ENCODE measurements at regions not wholly inside any gene's neighbourhood (a gene's known extent, or its start where the extent isn't known, plus 50 kb on each side); places are given as distances from the start of the nearest gene placed in this dataset.

GRCh38 chr13:55661505-55661904, 1479.2 kb upstream of the PRR20A start:
- Histone ChIP-seq H2AFZ (ENCODE audit: low read depth, low read length) (no peak overlapping the region), H3F3A (ENCODE audit: insufficient read depth, low read length, poor library complexity, severe bottlenecking) (no peaks in the 10 kb centered on the region), H4K20me1 (ENCODE audit: insufficient read depth) (no peaks in the 10 kb centered on the region), H3K9me2 (ENCODE audit: insufficient read depth, low read length) (no peaks in the 10 kb centered on the region), H3K9me3 (ENCODE audit: low read length) (no peaks in the 10 kb centered on the region), H3K36me3 (ENCODE audit: insufficient read depth, low read length) (no peaks in the 10 kb centered on the region), H3K9ac (ENCODE audit: low read length) (no peak overlapping the region), H3K27ac (ENCODE audit: low read length) (no peak overlapping the region), H3K27me3 (ENCODE audit: insufficient read depth, low read depth, low read length) (no peaks in the 10 kb centered on the region), H3K79me2 (replicated peaks; ENCODE audit: insufficient read depth, low read length) (no peaks in the 10 kb centered on the region), H3K4me2 (ENCODE audit: low read length) (no peak overlapping the region), H3K4me3 (ENCODE audit: low read length) (no peak overlapping the region)
- TF ChIP-seq POLR2AphosphoS5 (IDR thresholded peaks at IDR 0.05) = no peak
- TF ChIP-seq TAF1 (IDR thresholded peaks at IDR 0.05; ENCODE audit: low read depth) = no peak
- no peak for TF ChIP-seq RAD21 (conservative IDR thresholded peaks at IDR 0.05)
- TF ChIP-seq MXI1 (conservative IDR thresholded peaks at IDR 0.05; ENCODE audit: poor library complexity, severe bottlenecking) = no peak
- no peak for TF ChIP-seq EZH2 (IDR thresholded peaks at IDR 0.05; ENCODE audit: borderline replicate concordance, insufficient read depth, low read length, poor library complexity, severe bottlenecking)
- TF ChIP-seq EP300 (conservative IDR thresholded peaks at IDR 0.05; ENCODE audit: poor library complexity, severe bottlenecking) = no peak
- TF ChIP-seq CTCF (IDR thresholded peaks at IDR 0.05; ENCODE audit: poor library complexity, severe bottlenecking) = no peak
- no peak for TF ChIP-seq REST (IDR thresholded peaks at IDR 0.05; ENCODE audit: borderline replicate concordance)
- TF ChIP-seq SMC3 (conservative IDR thresholded peaks at IDR 0.05; ENCODE audit: poor library complexity) = no peak

- H3K9me2 ChIP-seq (ENCODE audit: insufficient read depth, low read length) = no peaks in the 10 kb centered on the region
- no peaks in the 10 kb centered on the region for H3F3A ChIP-seq (ENCODE audit: insufficient read depth, low read length, poor library complexity, severe bottlenecking)
- H3K79me2 ChIP-seq (replicated peaks; ENCODE audit: insufficient read depth, low read length) = no peaks in the 10 kb centered on the region
- no peaks in the 10 kb centered on the region for H3K9me3 ChIP-seq (ENCODE audit: low read length)
- no peak overlapping the region for H3K4me2 ChIP-seq (ENCODE audit: low read length)
- no peak overlapping the region for H3K4me3 ChIP-seq (ENCODE audit: low read length)
- H3K36me3 ChIP-seq (ENCODE audit: insufficient read depth, low read length) = no peaks in the 10 kb centered on the region
- H2AFZ ChIP-seq (ENCODE audit: low read depth, low read length) = no peak overlapping the region
- H3K27ac ChIP-seq (ENCODE audit: low read length) = no peak overlapping the region
- H4K20me1 ChIP-seq (ENCODE audit: insufficient read depth) = no peaks in the 10 kb centered on the region
- H3K27me3 ChIP-seq (ENCODE audit: insufficient read depth, low read depth, low read length) = no peaks in the 10 kb centered on the region
- no peak for TF ChIP-seq POLR2AphosphoS5 (IDR thresholded peaks at IDR 0.05)
- no peak for TF ChIP-seq CTCF (IDR thresholded peaks at IDR 0.05; ENCODE audit: poor library complexity, severe bottlenecking)
- no peak for TF ChIP-seq SMC3 (conservative IDR thresholded peaks at IDR 0.05; ENCODE audit: poor library complexity)
- no peak for TF ChIP-seq TAF1 (IDR thresholded peaks at IDR 0.05; ENCODE audit: low read depth)
- TF ChIP-seq EZH2 (IDR thresholded peaks at IDR 0.05; ENCODE audit: borderline replicate concordance, insufficient read depth, low read length, poor library complexity, severe bottlenecking) = no peak
- no peak overlapping the region for H3K9ac ChIP-seq (ENCODE audit: low read length)
These were observed 1476.5 kb upstream of the PRR20A start for GRCh38 chr13:55664178-55664577.
